ENCODE measurements at regions not wholly inside any gene's neighbourhood (a gene's known extent, or its start where the extent isn't known, plus 50 kb on each side); places are given as distances from the start of the nearest gene placed in this dataset.

DNA sequence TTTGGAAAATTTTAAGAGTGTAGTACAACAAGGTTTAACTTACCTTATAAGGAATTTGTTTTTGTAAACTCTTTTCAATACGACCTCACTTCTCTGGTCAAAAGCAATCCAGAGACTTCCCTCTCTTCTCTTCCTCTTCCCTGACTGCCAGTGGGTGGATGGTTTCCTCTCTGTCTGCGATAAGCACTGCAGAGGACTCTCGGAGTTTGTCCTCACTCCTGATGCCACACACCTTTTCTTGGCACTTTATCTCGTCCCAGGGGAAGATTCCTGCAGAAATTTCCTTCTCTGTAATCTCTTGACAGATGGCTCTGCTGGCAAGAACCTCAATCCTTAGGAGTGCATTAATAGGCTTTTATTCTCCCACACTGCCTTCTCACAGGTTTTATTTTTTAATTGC is 641.6 kb downstream of the NR2F1-AS1 start:
- TF ChIP-seq, protein P1, sequence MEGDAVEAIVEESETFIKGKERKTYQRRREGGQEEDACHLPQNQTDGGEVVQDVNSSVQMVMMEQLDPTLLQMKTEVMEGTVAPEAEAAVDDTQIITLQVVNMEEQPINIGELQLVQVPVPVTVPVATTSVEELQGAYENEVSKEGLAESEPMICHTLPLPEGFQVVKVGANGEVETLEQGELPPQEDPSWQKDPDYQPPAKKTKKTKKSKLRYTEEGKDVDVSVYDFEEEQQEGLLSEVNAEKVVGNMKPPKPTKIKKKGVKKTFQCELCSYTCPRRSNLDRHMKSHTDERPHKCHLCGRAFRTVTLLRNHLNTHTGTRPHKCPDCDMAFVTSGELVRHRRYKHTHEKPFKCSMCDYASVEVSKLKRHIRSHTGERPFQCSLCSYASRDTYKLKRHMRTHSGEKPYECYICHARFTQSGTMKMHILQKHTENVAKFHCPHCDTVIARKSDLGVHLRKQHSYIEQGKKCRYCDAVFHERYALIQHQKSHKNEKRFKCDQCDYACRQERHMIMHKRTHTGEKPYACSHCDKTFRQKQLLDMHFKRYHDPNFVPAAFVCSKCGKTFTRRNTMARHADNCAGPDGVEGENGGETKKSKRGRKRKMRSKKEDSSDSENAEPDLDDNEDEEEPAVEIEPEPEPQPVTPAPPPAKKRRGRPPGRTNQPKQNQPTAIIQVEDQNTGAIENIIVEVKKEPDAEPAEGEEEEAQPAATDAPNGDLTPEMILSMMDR (IDR thresholded peaks at IDR 0.05) = no peak
- TF ChIP-seq ZFX (IDR thresholded peaks at IDR 0.05; ENCODE audit: borderline replicate concordance) = no peak
